GF-D8 (cell line): ENCODE measurements at regions not wholly inside any gene's neighbourhood (a gene's known extent, or its start where the extent isn't known, plus 50 kb on each side); places are given as distances from the start of the nearest gene placed in this dataset.

ENCODE experiments used
- DNase-seq: peaks from one replicate; lab custom pipeline; 2025; lab: John Stamatoyannopoulos, UW

GRCh38 chr5:117713585-117714198, 1139.1 kb upstream of the SEMA6A start:
- no peak for DNase-seq

- DNase-seq, result no peak
Observed at GRCh38 chr5:117701062-117701461, 1126.4 kb upstream of the SEMA6A start.

- no peak for DNase-seq
Observed at GRCh38 chr5:117692606-117693005, 1118.0 kb upstream of the SEMA6A start.

- DNase-seq, result no peak
Observed at GRCh38 chr5:117691081-117691870, 1116.7 kb upstream of the SEMA6A start.

GRCh38 chr5:117690612-117691011, 1116.0 kb upstream of the SEMA6A start:
- DNase-seq, result no peak

- DNase-seq, result no peak
Observed at GRCh38 chr5:117686926-117687325, 1112.3 kb upstream of the SEMA6A start.

GRCh38 chr5:117682416-117682815, 1107.8 kb upstream of the SEMA6A start:
- DNase-seq, result no peak

GRCh38 chr5:117681431-117682254, 1107.0 kb upstream of the SEMA6A start:
- DNase-seq, result no peak

GRCh38 chr5:117680426-117680825, 1105.8 kb upstream of the SEMA6A start:
- no peak for DNase-seq

GRCh38 chr5:117679046-117679445, 1104.4 kb upstream of the SEMA6A start:
- DNase-seq, result no peak

- DNase-seq, result no peak
Observed at GRCh38 chr5:117675646-117676045, 1101.0 kb upstream of the SEMA6A start.

- no peak for DNase-seq
Observed at GRCh38 chr5:117671551-117671950, 1096.9 kb upstream of the SEMA6A start.

- no peak for DNase-seq
Observed at GRCh38 chr5:117667105-117667504, 1092.5 kb upstream of the SEMA6A start.

GRCh38 chr5:117665121-117665520, 1090.5 kb upstream of the SEMA6A start:
- DNase-seq, result no peak

- no peak for DNase-seq
Observed at GRCh38 chr5:117662361-117662760, 1087.7 kb upstream of the SEMA6A start.

GRCh38 chr5:117657541-117657940, 1082.9 kb upstream of the SEMA6A start:
- DNase-seq, result no peak

GRCh38 chr5:117652958-117653280, 1078.3 kb upstream of the SEMA6A start:
- no peak for DNase-seq

- DNase-seq, result no peak
Observed at GRCh38 chr5:117652036-117652957, 1077.7 kb upstream of the SEMA6A start.

- DNase-seq, result no peak
Observed at GRCh38 chr5:117649821-117650220, 1075.2 kb upstream of the SEMA6A start.

- DNase-seq, result no peak
Observed at GRCh38 chr5:117645400-117645799, 1070.8 kb upstream of the SEMA6A start.

GRCh38 chr5:117638581-117638980, 1064.0 kb upstream of the SEMA6A start:
- no peak for DNase-seq

- DNase-seq, result no peak
Observed at GRCh38 chr5:117633093-117633492, 1058.5 kb upstream of the SEMA6A start.
